K562 (cell line): ENCODE measurements at regions not wholly inside any gene's neighbourhood (a gene's known extent, or its start where the extent isn't known, plus 50 kb on each side); places are given as distances from the start of the nearest gene placed in this dataset.

Experiments used
- ATAC-seq: fragments of 200-7000 bp; cut with Tn5 transposase; 3 replicates; pipeline ENCODE4 v1.9.1; 2020; ENCODE audit warnings: moderate library complexity
- BruUV-seq: library from RNA; stranded (reverse); fragments of 400-500 nt; replicated peaks from 2 replicates; lab custom pipeline; 2021; lab: Mats Ljungman, UMichigan
- CTCF ChIA-PET: fragments of 300-600 bp; formaldehyde crosslinking; extraction: SDS; loops from one replicate; lab custom pipeline; 2021; ENCODE audit warnings: low intra/inter-chr PET ratio; lab: Yijun Ruan, JAX
- POLR2A ChIA-PET: fragments of 300-600, 350-650 bp; sonication (Branson Sonifier 250); formaldehyde crosslinking; extraction: SDS; loops from one replicate; lab custom pipeline; 2021; ENCODE audit warnings: antibody characterized with exemption, inconsistent platforms; lab: Yijun Ruan, JAX
- DNase-seq, 4 experiments: peaks; one replicate each; pipeline versions ENCODE4 v3.0.0 to v3.0.0-alpha.2; 2011 to 2018; ENCODE audit warnings: low spot score in 3 of 4, mixed read lengths in 3 of 4; ENCODE audit errors: extremely low read depth in 1 of 4
- FAIRE-seq: peaks from 2 replicates; lab custom pipeline; 2011; peaks lifted over from hg19 to GRCh38; lab: Jason Lieb, UNC
- H2AFZ ChIP-seq: 2 replicates; pipeline ENCODE4 v1.6.0; 2011; ENCODE audit warnings: low read depth, low read length, control low read depth, inconsistent platforms
- H3K27ac ChIP-seq: fragments of 200-600 bp; 3 replicates; pipeline ENCODE4 v1.8.0; 2011; ENCODE audit warnings: low read depth, mild to moderate bottlenecking, control low read depth, inconsistent platforms, low read length, moderate library complexity, mixed read lengths; ENCODE audit errors: extremely low read depth
- H3K27me3 ChIP-seq, 2 experiments: fragments of 300-600 bp in 1 of 2; 2 replicates in 1 of 2; 3 replicates in 1 of 2; pipeline versions ENCODE4 v1.6.0 to v1.8.0; 2011; ENCODE audit warnings: inconsistent platforms in 2 of 2, low read length in 2 of 2, mild to moderate bottlenecking in 1 of 2, mixed read lengths in 1 of 2, moderate library complexity in 1 of 2; ENCODE audit not compliant: control insufficient read depth in 2 of 2, insufficient read depth in 2 of 2
- H3K36me3 ChIP-seq: fragments of 300-600 bp; 3 replicates; pipeline ENCODE4 v1.8.0; 2011; ENCODE audit warnings: mild to moderate bottlenecking, low read length, inconsistent platforms; ENCODE audit not compliant: control insufficient read depth, insufficient read depth
- H3K4me1 ChIP-seq, 2 experiments: fragments of 200-600 bp in 1 of 2; replicated peaks in 1 of 2; 2 replicates in 1 of 2; 3 replicates in 1 of 2; pipeline versions ENCODE4 v1.5.1 to v1.8.0; 2011; ENCODE audit warnings: inconsistent platforms in 2 of 2, low read length in 2 of 2, mild to moderate bottlenecking in 1 of 2, mixed read lengths in 1 of 2, moderate library complexity in 1 of 2; ENCODE audit not compliant: control insufficient read depth in 2 of 2, insufficient read depth in 2 of 2
- H3K4me2 ChIP-seq: 2 replicates; pipeline ENCODE4 v1.6.1; 2011; ENCODE audit warnings: low read length, control low read depth, inconsistent platforms, mixed read lengths; ENCODE audit not compliant: insufficient read depth
- H3K4me3 ChIP-seq: fragments of 200-600 bp; sonication (generic), shearing (Covaris generic); 2 replicates; pipeline ENCODE4 v1.5.1; 2016; ENCODE audit warnings: control low read depth, inconsistent platforms
- H3K79me2 ChIP-seq: fragments of 200-600 bp; 3 replicates; pipeline ENCODE4 v1.8.0; 2011; ENCODE audit warnings: low read length, inconsistent platforms; ENCODE audit not compliant: control insufficient read depth, insufficient read depth
- H3K9ac ChIP-seq, 2 experiments: 2 replicates each; pipeline versions ENCODE4 v1.6.0 to v1.6.1; 2011; ENCODE audit warnings: low read depth in 2 of 2, low read length in 2 of 2, control low read depth in 1 of 2, inconsistent platforms in 1 of 2, mild to moderate bottlenecking in 1 of 2, mixed read lengths in 1 of 2; ENCODE audit not compliant: insufficient read depth in 1 of 2
- H3K9me1 ChIP-seq: one replicate; pipeline ENCODE4 v1.6.0; 2011; ENCODE audit warnings: inconsistent platforms, mild to moderate bottlenecking, low read length, moderate library complexity; ENCODE audit not compliant: control insufficient read depth, insufficient read depth
- H3K9me3 ChIP-seq: replicated peaks from 2 replicates; pipeline ENCODE4 v1.5.1; 2011; ENCODE audit warnings: low read depth, low read length, inconsistent platforms; ENCODE audit not compliant: control insufficient read depth, insufficient read depth
- H4K20me1 ChIP-seq: replicated peaks from 2 replicates; pipeline ENCODE4 v1.6.1; 2011; ENCODE audit warnings: low read length, inconsistent platforms, mixed read lengths; ENCODE audit not compliant: control insufficient read depth, insufficient read depth
- BRD9 ChIP-seq: fragments of 450-650 bp; IDR thresholded peaks from 2 replicates; pipeline ENCODE4 v1.6.1; 2018; ENCODE audit warnings: low read depth; ENCODE audit not compliant: partially characterized antibody
- CBFB ChIP-seq: sonication (generic); formaldehyde crosslinking; IDR thresholded peaks from 2 replicates; pipeline ENCODE4 v1.4.0; 2020; ENCODE audit warnings: mild to moderate bottlenecking, missing genetic modification reagents
- HDAC1 ChIP-seq, 2 experiments: fragments of 450-650 bp; IDR thresholded peaks; 2 replicates each; pipeline ENCODE4 v1.6.1; 2016 to 2017; ENCODE audit warnings: inconsistent platforms in 1 of 2, mild to moderate bottlenecking in 1 of 2, moderate library complexity in 1 of 2
- MEIS2 ChIP-seq: fragments of 450-650 bp; IDR thresholded peaks from 2 replicates; pipeline ENCODE4 v1.6.1; 2014; ENCODE audit warnings: mild to moderate bottlenecking; ENCODE audit not compliant: partially characterized antibody
- POLR2A ChIP-seq: fragments of 450-650 bp; conservative IDR thresholded peaks from 2 replicates; pipeline ENCODE4 v1.6.1; 2016
- TAF7 ChIP-seq: fragments of 450-650 bp; IDR thresholded peaks from 2 replicates; pipeline ENCODE4 v1.6.1; 2016; ENCODE audit warnings: missing genetic modification characterization, missing compliant biosample characterization
- ZNF217 ChIP-seq: sonication (generic); formaldehyde crosslinking; IDR thresholded peaks from 2 replicates; pipeline ENCODE4 v1.8.0; 2022; ENCODE audit warnings: mild to moderate bottlenecking, missing genetic modification reagents
- ZNF324 ChIP-seq: fragments of 250-450 bp; sonication (Bioruptor Pico); IDR thresholded peaks from 2 replicates; pipeline ENCODE4 v1.4.0; 2020; ENCODE audit warnings: mild to moderate bottlenecking
- ZNF436 ChIP-seq: fragments of 250-450, 450-650 bp; sonication (Bioruptor Pico); formaldehyde crosslinking; IDR thresholded peaks from 2 replicates; pipeline ENCODE4 v1.7.0; 2020; ENCODE audit warnings: mild to moderate bottlenecking
- ZNF592 ChIP-seq: fragments of 450-650 bp; IDR thresholded peaks from 2 replicates; pipeline ENCODE4 v1.6.1; 2017; ENCODE audit warnings: antibody characterized with exemption, mild to moderate bottlenecking
- ZNF79 ChIP-seq: fragments of 250-450 bp; sonication (Bioruptor Pico); IDR thresholded peaks from 2 replicates; pipeline ENCODE4 v1.4.0; 2020; ENCODE audit warnings: low read depth, mild to moderate bottlenecking, moderate library complexity
- WGBS: fragments of 100-300 bp; shearing (Covaris generic); methylation state at CpG from one replicate; pipeline ENCODE4 v1.1.6; 2016; ENCODE audit warnings: low coverage, mixed read lengths; ENCODE audit not compliant: insufficient coverage; ENCODE audit errors: missing lambda C conversion rate; 5-methylcytosine and 5-hydroxymethylcytosine counted together
- in situ Hi-C: fragments of 300-500 bp; cut with MboI; formaldehyde crosslinking; loops from 4 replicates; pipeline ENCODE4 v1.15.0; 2018; ENCODE audit warnings: inconsistent platforms, mixed read lengths
- intact Hi-C: fragments of 100-400 bp; cut with micrococcal nuclease; formaldehyde crosslinking; loops from 2 replicates; pipeline ENCODE4 v1.14.2; 2022

DNA sequence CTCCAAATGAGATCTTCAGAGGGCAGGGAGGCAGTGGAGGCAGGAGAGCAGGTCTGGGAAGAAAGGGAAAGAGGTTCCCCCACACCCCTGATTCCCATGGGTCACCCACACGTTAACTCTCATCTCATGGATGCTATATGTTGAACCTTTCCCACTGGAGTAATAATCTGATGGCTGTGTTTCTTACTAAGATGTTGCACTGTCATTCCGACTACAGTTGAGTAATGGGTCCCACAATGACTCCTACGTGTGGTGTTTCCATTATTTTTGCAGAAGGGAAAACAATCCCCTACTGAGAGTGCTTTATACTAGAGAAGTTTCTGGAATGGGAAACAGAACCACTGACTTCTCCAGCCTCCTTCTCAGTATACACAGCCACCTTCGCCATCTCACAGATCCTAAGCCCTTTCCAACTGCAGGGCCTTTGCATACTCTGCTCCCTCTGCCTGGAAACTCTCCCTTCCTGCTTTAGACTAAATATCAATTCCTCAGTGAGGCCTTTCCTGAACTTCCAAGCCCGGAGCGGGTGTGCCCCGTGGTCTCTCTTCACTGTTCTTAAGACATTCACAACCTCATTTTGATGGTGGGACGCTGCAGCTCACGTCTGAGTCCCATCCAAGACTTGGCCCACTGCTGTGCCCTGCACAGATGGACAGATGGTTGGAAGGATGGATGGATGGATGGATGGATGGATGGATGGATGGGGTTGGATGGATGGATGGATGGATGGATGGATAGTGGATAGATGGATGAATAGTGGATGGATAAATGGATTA lies 238.6 kb upstream of the PMEPA1 start:
- Histone ChIP-seq H3K79me2 (no peaks in the 10 kb centered on the region), H2AFZ (no peak overlapping the region), H3K27ac (no peak overlapping the region), H3K9ac (no peak overlapping the region), H4K20me1 (no peaks in the 10 kb centered on the region), H3K9me3 (no peaks in the 10 kb centered on the region), H3K9me1 (no peaks in the 10 kb centered on the region), H3K4me2 (no peak overlapping the region), H3K27me3 (peaks cover 7 to 13% of the 10 kb centered on the region in 2 experiments; a peak in 4 of 5 replicates), H3K4me1 (no peaks in the 10 kb centered on the region), H3K36me3 (no peaks in the 10 kb centered on the region), H3K4me3 (no peak overlapping the region)
- in situ Hi-C loops: no loop called here
- under 1% methylated on average over 9 of the region's 9 CpGs for WGBS
- ATAC-seq (no peak), DNase-seq (no peak), FAIRE-seq (no peak)
- POLR2A ChIA-PET: no interaction called here
- no TSS peak for BruUV-seq
- CTCF ChIA-PET: no interaction called here
- no peak for TF ChIP-seq CBFB
- TF ChIP-seq ZNF217 (CRISPR knock-in tag): no peak
- TF ChIP-seq ZNF592: no peak
- no peak for TF ChIP-seq TAF7
- TF ChIP-seq POLR2A: no peak
- no peak for TF ChIP-seq BRD9
- no peak for TF ChIP-seq ZNF79
- TF ChIP-seq MEIS2: no peak
- no peak for TF ChIP-seq ZNF324 (CRISPR knock-in tag)
- no peak for TF ChIP-seq HDAC1 (IDR thresholded peaks at IDR 0.05)
- no peak for TF ChIP-seq ZNF436 (CRISPR knock-in tag)
- intact Hi-C loops: no loop called here
